ENCODE measurements at regions not wholly inside any gene's neighbourhood (a gene's known extent, or its start where the extent isn't known, plus 50 kb on each side); places are given as distances from the start of the nearest gene placed in this dataset.
A peak's percentile ranks its signal among the peaks of the same experiment; 100 is the strongest.

GRCh38 chr13:50370303-50370950 lies 355.2 kb downstream of the KCNRG start:
- ATAC-seq (peak; percentile 20), DNase-seq (ENCODE audit: low spot score in 2 of 2) (no peak)
- Mint-ChIP-seq H3K4me3 (peak overlapping the region; percentile 2), H3K36me3 (peaks cover 8% of the 10 kb centered on the region), H3K4me1 (peaks cover 43% of the 10 kb centered on the region), H3K27ac (no peak overlapping the region), H3K9me3 (no peaks in the 10 kb centered on the region)

- H3K4me3 Mint-ChIP-seq = no peak overlapping the region
- DNase-seq (ENCODE audit: low spot score in 2 of 2) (no peak), ATAC-seq (no peak)
- no peak overlapping the region for H3K27ac Mint-ChIP-seq
- no peaks in the 10 kb centered on the region for H3K9me3 Mint-ChIP-seq
- H3K4me1 Mint-ChIP-seq = peaks cover 37% of the 10 kb centered on the region
- H3K36me3 Mint-ChIP-seq = no peaks in the 10 kb centered on the region
Observed at GRCh38 chr13:50374517-50374916, 359.3 kb downstream of the KCNRG start.

- DNase-seq (ENCODE audit: low spot score in 2 of 2) = no peak
- no peak overlapping the region for H3K4me3 Mint-ChIP-seq
- no peaks in the 10 kb centered on the region for H3K36me3 Mint-ChIP-seq
- H3K9me3 Mint-ChIP-seq = peaks cover 6% of the 10 kb centered on the region
- ATAC-seq = no peak
- H3K27ac Mint-ChIP-seq = no peak overlapping the region
- H3K4me1 Mint-ChIP-seq = peaks cover 25% of the 10 kb centered on the region
Observed at GRCh38 chr13:50375792-50376191, 360.5 kb downstream of the KCNRG start.

DNA sequence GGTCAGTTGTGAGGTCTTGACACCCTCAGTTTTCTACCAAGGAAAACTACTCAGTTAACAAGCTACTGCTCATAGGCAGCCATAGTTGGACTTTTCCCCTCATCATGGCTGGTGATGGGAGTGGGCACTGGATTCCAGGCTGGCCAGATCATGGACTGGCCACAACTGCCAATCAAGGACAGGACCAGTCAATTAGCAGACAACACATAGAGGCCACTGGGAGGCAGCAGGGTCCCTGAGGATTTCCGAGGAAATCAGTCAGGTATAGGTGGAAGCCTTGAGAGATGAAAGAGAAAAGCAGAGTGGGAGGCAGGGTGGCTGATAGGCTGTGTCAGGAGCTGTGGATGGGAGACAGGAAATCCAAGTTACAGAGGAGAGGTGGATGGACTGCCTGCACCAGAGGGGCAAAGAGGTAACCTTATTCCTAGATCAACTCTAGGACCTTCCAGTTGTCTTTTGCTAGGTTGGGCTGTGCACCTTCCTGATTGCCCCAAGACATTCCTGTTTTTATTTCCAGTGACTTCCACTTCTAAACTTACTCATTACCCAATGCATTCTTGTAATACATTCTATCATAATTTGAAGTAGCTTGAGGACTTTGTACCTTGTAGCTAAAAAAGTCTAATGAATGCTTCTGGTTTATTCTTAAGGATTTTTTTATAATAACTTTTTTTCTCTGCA lies 361.8 kb downstream of the KCNRG start:
- no peak for ATAC-seq
- no peak for DNase-seq (ENCODE audit: low spot score in 2 of 2)
- no peaks in the 10 kb centered on the region for H3K36me3 Mint-ChIP-seq
- peaks cover 21% of the 10 kb centered on the region for H3K4me1 Mint-ChIP-seq
- H3K27ac Mint-ChIP-seq = no peak overlapping the region
- peaks cover 14% of the 10 kb centered on the region for H3K9me3 Mint-ChIP-seq
- no peak overlapping the region for H3K4me3 Mint-ChIP-seq

DNA sequence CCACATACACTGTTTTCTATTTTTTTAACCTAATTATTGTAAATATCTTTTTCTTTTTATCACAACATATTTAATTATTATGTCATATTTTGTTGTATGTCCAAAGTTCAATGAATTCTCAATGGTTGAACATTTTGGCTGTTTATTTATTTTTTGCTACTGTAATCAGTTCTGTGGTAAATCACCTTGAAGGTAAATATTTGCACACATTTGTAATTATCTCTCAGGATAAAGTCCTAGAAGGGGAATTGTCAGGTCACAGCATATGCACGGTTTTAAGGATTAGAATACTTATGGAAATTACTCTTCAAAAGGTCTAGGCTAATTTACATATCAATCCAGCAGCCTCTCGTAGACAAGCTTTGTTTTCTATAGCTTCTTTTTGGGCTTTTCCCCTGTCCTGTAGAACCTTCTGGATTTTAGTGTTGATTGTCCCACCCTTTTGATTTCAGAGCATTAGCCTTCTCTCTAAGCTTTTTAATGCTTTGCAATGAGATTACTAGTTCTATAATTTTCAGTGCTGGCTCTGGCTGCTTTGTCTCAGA lies 362.6 kb downstream of the KCNRG start:
- DNase-seq (ENCODE audit: low spot score in 2 of 2) (no peak), ATAC-seq (no peak)
- H3K4me1 Mint-ChIP-seq = peaks cover 26% of the 10 kb centered on the region
- peaks cover 14% of the 10 kb centered on the region for H3K9me3 Mint-ChIP-seq
- no peak overlapping the region for H3K27ac Mint-ChIP-seq
- H3K4me3 Mint-ChIP-seq = no peak overlapping the region
- H3K36me3 Mint-ChIP-seq = no peaks in the 10 kb centered on the region

GRCh38 chr13:50378509-50379044 lies 363.3 kb downstream of the KCNRG start:
- Mint-ChIP-seq H3K9me3 (peaks cover 14% of the 10 kb centered on the region), H3K36me3 (no peaks in the 10 kb centered on the region), H3K27ac (no peak overlapping the region), H3K4me1 (peaks cover 31% of the 10 kb centered on the region), H3K4me3 (no peak overlapping the region)
- ATAC-seq (no peak), DNase-seq (ENCODE audit: low spot score in 2 of 2) (no peak)

GRCh38 chr13:50379584-50379983 lies 364.3 kb downstream of the KCNRG start:
- no peaks in the 10 kb centered on the region for H3K36me3 Mint-ChIP-seq
- H3K4me3 Mint-ChIP-seq = no peak overlapping the region
- H3K4me1 Mint-ChIP-seq = peaks cover 40% of the 10 kb centered on the region
- ATAC-seq (no peak), DNase-seq (ENCODE audit: low spot score in 2 of 2) (no peak)
- no peak overlapping the region for H3K27ac Mint-ChIP-seq
- H3K9me3 Mint-ChIP-seq = peaks cover 14% of the 10 kb centered on the region

DNA sequence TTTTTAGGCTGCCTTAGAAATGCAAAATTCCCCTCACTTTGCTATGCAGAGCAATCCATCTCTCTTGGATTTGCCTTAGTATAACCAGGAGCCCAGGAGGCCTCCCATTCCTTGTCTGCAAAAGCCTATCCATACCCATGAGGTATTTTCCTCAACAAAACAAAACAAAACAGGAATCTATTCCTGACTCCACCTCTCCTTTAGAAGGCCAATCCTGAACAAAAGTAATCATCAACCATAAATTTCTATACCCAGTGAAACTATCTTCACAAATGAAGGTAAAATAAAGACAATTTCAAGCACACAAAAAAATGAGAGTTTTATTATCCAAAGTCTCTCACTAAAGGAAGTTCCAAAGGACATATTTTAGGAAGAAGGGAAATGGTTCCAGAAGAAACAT lies 365.7 kb downstream of the KCNRG start:
- DNase-seq (ENCODE audit: low spot score in 2 of 2) (no peak), ATAC-seq (no peak)
- peaks cover 14% of the 10 kb centered on the region for H3K9me3 Mint-ChIP-seq
- no peak overlapping the region for H3K27ac Mint-ChIP-seq
- no peak overlapping the region for H3K4me3 Mint-ChIP-seq
- peaks cover 40% of the 10 kb centered on the region for H3K4me1 Mint-ChIP-seq
- H3K36me3 Mint-ChIP-seq = no peaks in the 10 kb centered on the region

- Mint-ChIP-seq H3K27ac (no peak overlapping the region), H3K4me3 (no peak overlapping the region), H3K9me3 (peaks cover 14% of the 10 kb centered on the region), H3K4me1 (peaks cover 39% of the 10 kb centered on the region), H3K36me3 (no peaks in the 10 kb centered on the region)
- ATAC-seq = no peak
- DNase-seq (ENCODE audit: low spot score in 2 of 2) = no peak
Observed at GRCh38 chr13:50382511-50382910, 367.3 kb downstream of the KCNRG start.

- Mint-ChIP-seq H3K4me1 (peaks cover 39% of the 10 kb centered on the region), H3K9me3 (peaks cover 14% of the 10 kb centered on the region), H3K27ac (no peak overlapping the region), H3K4me3 (no peak overlapping the region), H3K36me3 (no peaks in the 10 kb centered on the region)
- DNase-seq (ENCODE audit: low spot score in 2 of 2) (no peak), ATAC-seq (no peak)
Observed at GRCh38 chr13:50382951-50383350, 367.7 kb downstream of the KCNRG start.

- Mint-ChIP-seq H3K4me1 (peaks cover 34% of the 10 kb centered on the region), H3K36me3 (no peaks in the 10 kb centered on the region), H3K27ac (no peak overlapping the region), H3K9me3 (peaks cover 14% of the 10 kb centered on the region), H3K4me3 (no peak overlapping the region)
- no peak for ATAC-seq
- DNase-seq (ENCODE audit: low spot score in 2 of 2) = no peak
Observed at GRCh38 chr13:50384724-50385123, 369.5 kb downstream of the KCNRG start.

GRCh38 chr13:50386541-50387050 lies 371.4 kb downstream of the KCNRG start:
- H3K27ac Mint-ChIP-seq = no peak overlapping the region
- ATAC-seq (no peak), DNase-seq (ENCODE audit: low spot score in 2 of 2) (no peak)
- H3K9me3 Mint-ChIP-seq = no peaks in the 10 kb centered on the region
- H3K4me3 Mint-ChIP-seq = no peak overlapping the region
- peaks cover 34% of the 10 kb centered on the region for H3K4me1 Mint-ChIP-seq
- no peaks in the 10 kb centered on the region for H3K36me3 Mint-ChIP-seq

GRCh38 chr13:50387051-50387581 lies 371.9 kb downstream of the KCNRG start:
- DNase-seq (ENCODE audit: low spot score in 2 of 2) = no peak
- no peak overlapping the region for H3K27ac Mint-ChIP-seq
- peaks cover 34% of the 10 kb centered on the region for H3K4me1 Mint-ChIP-seq
- no peak overlapping the region for H3K4me3 Mint-ChIP-seq
- no peaks in the 10 kb centered on the region for H3K9me3 Mint-ChIP-seq
- ATAC-seq = peak; percentile 72
- no peaks in the 10 kb centered on the region for H3K36me3 Mint-ChIP-seq

GRCh38 chr13:50388481-50388880 lies 373.2 kb downstream of the KCNRG start:
- H3K4me1 Mint-ChIP-seq = peaks cover 23% of the 10 kb centered on the region
- H3K27ac Mint-ChIP-seq = no peak overlapping the region
- no peak for DNase-seq (ENCODE audit: low spot score in 2 of 2)
- H3K36me3 Mint-ChIP-seq = no peaks in the 10 kb centered on the region
- H3K9me3 Mint-ChIP-seq = no peaks in the 10 kb centered on the region
- no peak overlapping the region for H3K4me3 Mint-ChIP-seq
- ATAC-seq = no peak

- H3K9me3 Mint-ChIP-seq = no peaks in the 10 kb centered on the region
- H3K27ac Mint-ChIP-seq = no peak overlapping the region
- H3K4me1 Mint-ChIP-seq = peaks cover 13% of the 10 kb centered on the region
- H3K4me3 Mint-ChIP-seq = no peak overlapping the region
- ATAC-seq = no peak
- H3K36me3 Mint-ChIP-seq = no peaks in the 10 kb centered on the region
- DNase-seq (ENCODE audit: low spot score in 2 of 2) = no peak
Observed at GRCh38 chr13:50389726-50390125, 374.5 kb downstream of the KCNRG start.

Measured in stimulated activated effector memory CD8-positive, alpha-beta T cell treated with anti-CD3 and anti-CD28 coated beads, Interleukin-12 subunit alpha, Interleukin-12 subunit beta, amount 100 ng/mL, for 72 hours (primary cell).